A673 (cell line): ENCODE measurements at regions not wholly inside any gene's neighbourhood (a gene's known extent, or its start where the extent isn't known, plus 50 kb on each side); places are given as distances from the start of the nearest gene placed in this dataset.

ENCODE experiments used
- BruUV-seq: library from RNA; stranded (reverse); fragments of 400-500 nt; replicated peaks from 2 replicates; lab custom pipeline; 2021; lab: Mats Ljungman, UMichigan
- CTCF ChIA-PET: fragments of 300-600 bp; sonication (Branson Sonifier 250); formaldehyde crosslinking; loops from one replicate; lab custom pipeline; 2022; ENCODE audit warnings: antibody characterized with exemption; lab: Charles Lee
- POLR2A ChIA-PET: fragments of 300-600 bp; sonication (Branson Sonifier 250); formaldehyde crosslinking; loops from one replicate; lab custom pipeline; 2022; ENCODE audit warnings: antibody characterized with exemption; ENCODE audit not compliant: low non-redundant PET; lab: Charles Lee
- DNase-seq: peaks from one replicate; pipeline ENCODE4 v3.0.0-alpha.2; 2015; ENCODE audit warnings: low spot score
- H3K27ac ChIP-seq: fragments of 200-600 bp; sonication (generic); 2 replicates; pipeline ENCODE4 v1.5.1; 2016; ENCODE audit warnings: mixed run types, low read depth, mild to moderate bottlenecking, mixed read lengths, antibody characterized with exemption, low read length; ENCODE audit not compliant: poor library complexity, severe bottlenecking
- H3K27me3 ChIP-seq: fragments of 200-600 bp; sonication (generic); replicated peaks from 2 replicates; pipeline ENCODE4 v1.6.1; 2017; ENCODE audit warnings: mixed run types, low read depth, mild to moderate bottlenecking, mixed read lengths, antibody characterized with exemption, low read length; ENCODE audit not compliant: insufficient read depth, poor library complexity
- H3K36me3 ChIP-seq: fragments of 200-600 bp; sonication (generic); 2 replicates; pipeline ENCODE4 v1.6.1; 2016; ENCODE audit warnings: mixed run types, mild to moderate bottlenecking, mixed read lengths, antibody characterized with exemption, low read length; ENCODE audit not compliant: insufficient read depth, poor library complexity, severe bottlenecking
- H3K4me1 ChIP-seq: fragments of 200-600 bp; sonication (generic); 2 replicates; pipeline ENCODE4 v1.6.1; 2017; ENCODE audit warnings: mixed run types, mild to moderate bottlenecking, mixed read lengths, antibody characterized with exemption, low read length; ENCODE audit not compliant: insufficient read depth, poor library complexity, severe bottlenecking
- H3K4me3 ChIP-seq: fragments of 200-600 bp; sonication (generic); 2 replicates; pipeline ENCODE4 v1.5.1; 2016; ENCODE audit warnings: low read depth, mixed run types, mild to moderate bottlenecking, mixed read lengths, low read length; ENCODE audit not compliant: poor library complexity, severe bottlenecking
- H3K9me3 ChIP-seq: fragments of 200-600 bp; sonication (generic); 2 replicates; pipeline ENCODE4 v1.6.1; 2016; ENCODE audit warnings: mixed run types, low read depth, mild to moderate bottlenecking, mixed read lengths, antibody characterized with exemption, low read length; ENCODE audit not compliant: poor library complexity, severe bottlenecking
- CTCF ChIP-seq: fragments of 300-800, 200-600 bp; sonication (generic); conservative IDR thresholded peaks from 2 replicates; pipeline ENCODE4 v1.5.1; 2017; ENCODE audit warnings: low read depth, mild to moderate bottlenecking, antibody characterized with exemption, low read length, moderate library complexity, mixed read lengths
- EZH2 ChIP-seq: fragments of 200-600 bp; sonication (generic); IDR thresholded peaks from 2 replicates; pipeline ENCODE4 v1.6.1; 2017; ENCODE audit warnings: borderline replicate concordance, low read depth, mild to moderate bottlenecking, mixed read lengths, antibody characterized with exemption, low read length; ENCODE audit not compliant: poor library complexity, severe bottlenecking
- intact Hi-C: fragments of 100-400 bp; cut with micrococcal nuclease; formaldehyde crosslinking; loops from one replicate; pipeline ENCODE4 v1.10.0; 2022; ENCODE audit not compliant: unreplicated experiment

GRCh38 chr13:52933099-52933498 lies 84.7 kb upstream of the PCDH8 start:
- CTCF ChIA-PET, result no interaction called here
- H3K4me1 ChIP-seq, result no peaks in the 10 kb centered on the region
- no peak for TF ChIP-seq CTCF
- no peak for TF ChIP-seq EZH2
- DNase-seq, result no peak
- POLR2A ChIA-PET, result no interaction called here
- intact Hi-C loops, result no loop called here
- H3K36me3 ChIP-seq, result no peaks in the 10 kb centered on the region
- no peaks in the 10 kb centered on the region for H3K9me3 ChIP-seq
- H3K27me3 ChIP-seq, result no peaks in the 10 kb centered on the region
- H3K4me3 ChIP-seq, result no peak overlapping the region
- BruUV-seq, result no TSS peak
- H3K27ac ChIP-seq, result no peak overlapping the region

GRCh38 chr13:52932649-52933048 lies 84.2 kb upstream of the PCDH8 start:
- H3K9me3 ChIP-seq, result no peaks in the 10 kb centered on the region

GRCh38 chr13:52931539-52932431 lies 83.3 kb upstream of the PCDH8 start:
- TF ChIP-seq CTCF (no peak), EZH2 (no peak)
- H3K9me3 ChIP-seq, result no peaks in the 10 kb centered on the region
- H3K36me3 ChIP-seq, result no peaks in the 10 kb centered on the region
- H3K27me3 ChIP-seq, result no peaks in the 10 kb centered on the region
- H3K4me1 ChIP-seq, result no peaks in the 10 kb centered on the region
- BruUV-seq, result no TSS peak
- DNase-seq, result no peak
- ChIA-PET POLR2A (no interaction called here), CTCF (interaction anchor here (0.7 kb wide), 1 partner anchor 114 kb away, joined by 3 read pairs; no protein-coding TSS in a partner anchor)
- no peak overlapping the region for H3K4me3 ChIP-seq
- no peak overlapping the region for H3K27ac ChIP-seq
- intact Hi-C loops, result no loop called here

More at GRCh38 chr13:52932649-52933048, 84.2 kb upstream of the PCDH8 start:
- intact Hi-C loops, result no loop called here
- no peak for DNase-seq
- TF ChIP-seq EZH2, result no peak
- no peak for TF ChIP-seq CTCF
- H3K27me3 ChIP-seq, result no peaks in the 10 kb centered on the region
- no peak overlapping the region for H3K4me3 ChIP-seq
- no peaks in the 10 kb centered on the region for H3K4me1 ChIP-seq
- CTCF ChIA-PET, result interaction anchor here (0.7 kb wide), 1 partner anchor 113 kb away, joined by 3 read pairs; no protein-coding TSS in a partner anchor
- no peak overlapping the region for H3K27ac ChIP-seq
- POLR2A ChIA-PET, result no interaction called here
- BruUV-seq, result no TSS peak
- H3K36me3 ChIP-seq, result no peaks in the 10 kb centered on the region
